ENCODE measurements at regions not wholly inside any gene's neighbourhood (a gene's known extent, or its start where the extent isn't known, plus 50 kb on each side); places are given as distances from the start of the nearest gene placed in this dataset.

GRCh38 chr11:20283475-20283874, 80.0 kb upstream of the HTATIP2 start:
- Histone ChIP-seq H3K4me2 (ENCODE audit: extremely low read depth, insufficient read depth, low read length) (no peak overlapping the region), H4K20me1 (ENCODE audit: control insufficient read depth, extremely low read depth, insufficient read depth, low read length) (no peaks in the 10 kb centered on the region), H2AFZ (ENCODE audit: low read length) (no peak overlapping the region), H3K9ac (ENCODE audit: insufficient read depth, low read length) (no peak overlapping the region), H3K9me3 (ENCODE audit: control insufficient read depth, insufficient read depth, low read depth, low read length) (no peaks in the 10 kb centered on the region), H3K79me2 (ENCODE audit: control insufficient read depth, insufficient read depth, low read length) (no peaks in the 10 kb centered on the region), H3K27me3 (ENCODE audit: control insufficient read depth, insufficient read depth, low read length) (peaks cover under 1% of the 10 kb centered on the region), H3K4me1 (ENCODE audit: control insufficient read depth, extremely low read depth, insufficient read depth, low read length) (no peaks in the 10 kb centered on the region), H3K4me3 (replicated peaks in 1 of 4; ENCODE audit: control extremely low read depth in 1 of 4, insufficient read depth in 1 of 4, low read depth in 3 of 4, low read length in 4 of 4) (no peak overlapping the region), H3K27ac (ENCODE audit: insufficient read depth, low read length) (no peak overlapping the region), H3K36me3 (ENCODE audit: control insufficient read depth, insufficient read depth, low read length) (no peaks in the 10 kb centered on the region)
- TF ChIP-seq EZH2 (IDR thresholded peaks at IDR 0.05; ENCODE audit: low read length, missing control alignments) (no peak), CTCF (conservative IDR thresholded peaks at IDR 0.05 in 1 of 2, IDR thresholded peaks at IDR 0.05 in 1 of 2; ENCODE audit: low read depth in 1 of 2, low read length in 2 of 2) (no peak)
- no peak for DNase-seq (ENCODE audit: low read depth in 2 of 2)

DNA sequence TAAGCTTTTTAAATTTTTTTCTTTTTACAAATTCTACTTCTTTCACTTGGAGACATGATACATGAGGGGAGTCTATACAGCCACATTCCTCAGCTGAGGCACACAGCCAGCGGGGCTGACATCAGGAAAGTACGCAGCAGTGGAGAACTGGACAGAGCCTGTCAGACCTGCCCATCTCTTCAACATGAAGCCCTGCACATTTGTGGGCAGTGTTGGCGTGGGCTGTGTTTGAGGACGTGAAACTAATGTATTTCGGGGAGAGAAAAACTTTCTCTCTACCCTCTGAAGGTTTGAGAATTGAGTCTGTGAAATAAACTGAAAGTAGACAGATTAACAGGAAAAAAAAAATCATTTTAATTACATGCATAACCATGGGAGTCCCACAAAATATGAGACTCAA, 84.8 kb upstream of the HTATIP2 start:
- Histone ChIP-seq H3K36me3 (ENCODE audit: control insufficient read depth, insufficient read depth, low read length) (no peaks in the 10 kb centered on the region), H3K9me3 (ENCODE audit: control insufficient read depth, insufficient read depth, low read depth, low read length) (no peaks in the 10 kb centered on the region), H3K4me2 (ENCODE audit: extremely low read depth, insufficient read depth, low read length) (no peak overlapping the region), H3K9ac (ENCODE audit: insufficient read depth, low read length) (no peak overlapping the region), H3K4me1 (ENCODE audit: control insufficient read depth, extremely low read depth, insufficient read depth, low read length) (no peaks in the 10 kb centered on the region), H4K20me1 (ENCODE audit: control insufficient read depth, extremely low read depth, insufficient read depth, low read length) (no peaks in the 10 kb centered on the region), H3K27me3 (ENCODE audit: control insufficient read depth, insufficient read depth, low read length) (peaks cover 2% of the 10 kb centered on the region), H2AFZ (ENCODE audit: low read length) (no peak overlapping the region), H3K27ac (ENCODE audit: insufficient read depth, low read length) (no peak overlapping the region), H3K4me3 (replicated peaks in 1 of 4; ENCODE audit: control extremely low read depth in 1 of 4, insufficient read depth in 1 of 4, low read depth in 3 of 4, low read length in 4 of 4) (no peak overlapping the region), H3K79me2 (ENCODE audit: control insufficient read depth, insufficient read depth, low read length) (no peaks in the 10 kb centered on the region)
- peak in 1 of 2 donors; percentile 13 for DNase-seq (ENCODE audit: low read depth in 2 of 2)
- TF ChIP-seq CTCF (conservative IDR thresholded peaks at IDR 0.05 in 1 of 2, IDR thresholded peaks at IDR 0.05 in 1 of 2; ENCODE audit: low read depth in 1 of 2, low read length in 2 of 2) (no peak), EZH2 (IDR thresholded peaks at IDR 0.05; ENCODE audit: low read length, missing control alignments) (no peak)

GRCh38 chr11:20277014-20277413, 86.5 kb upstream of the HTATIP2 start:
- Histone ChIP-seq H3K4me3 (replicated peaks in 1 of 4; ENCODE audit: control extremely low read depth in 1 of 4, insufficient read depth in 1 of 4, low read depth in 3 of 4, low read length in 4 of 4) (no peak overlapping the region), H3K9me3 (ENCODE audit: control insufficient read depth, insufficient read depth, low read depth, low read length) (no peaks in the 10 kb centered on the region), H3K4me1 (ENCODE audit: control insufficient read depth, extremely low read depth, insufficient read depth, low read length) (no peaks in the 10 kb centered on the region), H3K4me2 (ENCODE audit: extremely low read depth, insufficient read depth, low read length) (no peak overlapping the region), H3K9ac (ENCODE audit: insufficient read depth, low read length) (no peak overlapping the region), H3K79me2 (ENCODE audit: control insufficient read depth, insufficient read depth, low read length) (no peaks in the 10 kb centered on the region), H3K27ac (ENCODE audit: insufficient read depth, low read length) (no peak overlapping the region), H3K27me3 (ENCODE audit: control insufficient read depth, insufficient read depth, low read length) (peaks cover 2% of the 10 kb centered on the region), H2AFZ (ENCODE audit: low read length) (no peak overlapping the region), H3K36me3 (ENCODE audit: control insufficient read depth, insufficient read depth, low read length) (no peaks in the 10 kb centered on the region), H4K20me1 (ENCODE audit: control insufficient read depth, extremely low read depth, insufficient read depth, low read length) (no peaks in the 10 kb centered on the region)
- DNase-seq (ENCODE audit: low read depth in 2 of 2) = no peak
- TF ChIP-seq CTCF (conservative IDR thresholded peaks at IDR 0.05 in 1 of 2, IDR thresholded peaks at IDR 0.05 in 1 of 2; ENCODE audit: low read depth in 1 of 2, low read length in 2 of 2) = no peak
- no peak for TF ChIP-seq EZH2 (IDR thresholded peaks at IDR 0.05; ENCODE audit: low read length, missing control alignments)

Measured in fibroblast of lung (primary cell).